GM19452 (cell line): ENCODE measurements at regions not wholly inside any gene's neighbourhood (a gene's known extent, or its start where the extent isn't known, plus 50 kb on each side); places are given as distances from the start of the nearest gene placed in this dataset.
"Not testable (repeated sequence)": the region's sequence is repeated elsewhere in the genome, so short reads cannot be mapped to it uniquely, and the experiment has no call there.

ENCODE experiments used
- ATAC-seq: cut with Tn5 transposase; IDR thresholded peaks from one replicate; pipeline ENCODE4 v1.9.1; 2021; ENCODE audit not compliant: unreplicated experiment

- ATAC-seq = no peak
Measured at GRCh38 chr10:3578682-3579081, 206.3 kb downstream of the KLF6 start.

- no peak for ATAC-seq
Measured at GRCh38 chr10:3578159-3578558, 206.8 kb downstream of the KLF6 start.

- no peak for ATAC-seq
Measured at GRCh38 chr10:3574451-3574850, 210.6 kb downstream of the KLF6 start.

- no peak for ATAC-seq
Measured at GRCh38 chr10:3573498-3573897, 211.5 kb downstream of the KLF6 start.

- no peak for ATAC-seq
Measured at GRCh38 chr10:3571310-3571825, 213.6 kb downstream of the KLF6 start.

- ATAC-seq = no peak
Measured at GRCh38 chr10:3570855-3571266, 214.1 kb downstream of the KLF6 start.

- ATAC-seq = no peak
Measured at GRCh38 chr10:3570131-3570729, 214.8 kb downstream of the KLF6 start.

- no peak for ATAC-seq
Measured at GRCh38 chr10:3568983-3569382, 216.0 kb downstream of the KLF6 start.

- no peak for ATAC-seq
Measured at GRCh38 chr10:3568392-3568791, 216.6 kb downstream of the KLF6 start.

GRCh38 chr10:3567291-3567963, 217.6 kb downstream of the KLF6 start:
- ATAC-seq = no peak

- ATAC-seq = no peak
Measured at GRCh38 chr10:3566627-3567026, 218.4 kb downstream of the KLF6 start.

GRCh38 chr10:3564346-3565002, 220.5 kb downstream of the KLF6 start:
- no peak for ATAC-seq

GRCh38 chr10:3563298-3563697, 221.7 kb downstream of the KLF6 start:
- ATAC-seq = no peak

- ATAC-seq = not testable (repeated sequence)
Measured at GRCh38 chr10:3560628-3561027, 224.4 kb downstream of the KLF6 start.

- ATAC-seq = no peak
Measured at GRCh38 chr10:3559527-3559926, 225.5 kb downstream of the KLF6 start.

GRCh38 chr10:3559011-3559410, 226.0 kb downstream of the KLF6 start:
- no peak for ATAC-seq

GRCh38 chr10:3556191-3557017, 228.6 kb downstream of the KLF6 start:
- not testable (repeated sequence) for ATAC-seq

- ATAC-seq = no peak
Measured at GRCh38 chr10:3554121-3554522, 230.9 kb downstream of the KLF6 start.

- no peak for ATAC-seq
Measured at GRCh38 chr10:3552281-3552680, 232.7 kb downstream of the KLF6 start.

GRCh38 chr10:3551761-3552160, 233.2 kb downstream of the KLF6 start:
- no peak for ATAC-seq

- ATAC-seq = no peak
Measured at GRCh38 chr10:3549118-3549517, 235.9 kb downstream of the KLF6 start.
